GM18868 (cell line): ENCODE measurements at regions not wholly inside any gene's neighbourhood (a gene's known extent, or its start where the extent isn't known, plus 50 kb on each side); places are given as distances from the start of the nearest gene placed in this dataset.

Source experiments
- ATAC-seq: cut with Tn5 transposase; IDR thresholded peaks from one replicate; pipeline ENCODE4 v1.9.1; 2021; ENCODE audit warnings: mild to moderate bottlenecking, moderate library complexity; ENCODE audit not compliant: unreplicated experiment

DNA sequence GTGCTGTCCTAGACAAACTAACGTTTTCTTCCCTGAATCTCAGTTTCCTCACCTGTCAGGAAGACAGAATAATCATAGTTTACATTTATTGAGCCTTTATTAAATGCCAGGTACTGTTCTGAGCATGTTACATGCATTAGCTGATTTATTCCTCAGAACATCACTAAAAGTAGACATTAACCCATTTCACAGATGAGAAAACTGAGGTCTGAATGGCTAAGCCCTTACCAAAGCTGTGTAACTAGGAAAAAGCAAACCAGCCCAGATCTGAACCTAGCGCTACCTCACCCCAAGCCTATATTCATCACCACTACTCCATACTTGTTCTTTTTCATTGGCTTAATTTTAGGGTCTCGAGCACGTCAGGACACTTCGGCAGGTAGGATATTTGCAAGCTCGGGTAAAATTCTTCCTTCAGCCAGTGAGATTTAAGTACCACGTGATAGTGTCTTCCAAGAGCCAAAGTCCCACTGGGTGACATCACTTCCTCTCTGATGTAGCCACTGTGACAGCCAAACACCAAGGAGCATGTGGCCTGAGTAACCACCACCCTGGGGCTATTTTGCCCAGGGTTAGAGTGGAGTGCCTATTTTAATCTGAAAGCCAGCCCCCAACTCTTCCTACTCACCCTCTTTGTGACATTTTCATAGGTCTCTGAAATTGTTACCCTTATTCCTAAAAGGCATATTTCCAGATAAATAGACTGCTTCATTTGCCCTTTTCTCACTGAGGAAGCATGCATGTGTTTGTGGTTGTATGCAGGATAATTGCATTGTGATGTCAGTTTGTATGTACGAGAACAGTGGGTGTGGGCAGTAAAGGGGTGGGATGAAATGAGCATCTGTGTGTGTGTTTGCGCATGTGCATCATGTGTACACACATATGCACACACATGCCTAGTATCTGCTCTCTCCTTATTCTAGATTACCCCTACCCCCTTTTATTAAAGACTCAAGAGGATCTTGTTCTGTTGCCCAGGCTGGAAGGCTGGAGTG lies 62.2 kb upstream of the WSCD2 start:
- no peak for ATAC-seq

DNA sequence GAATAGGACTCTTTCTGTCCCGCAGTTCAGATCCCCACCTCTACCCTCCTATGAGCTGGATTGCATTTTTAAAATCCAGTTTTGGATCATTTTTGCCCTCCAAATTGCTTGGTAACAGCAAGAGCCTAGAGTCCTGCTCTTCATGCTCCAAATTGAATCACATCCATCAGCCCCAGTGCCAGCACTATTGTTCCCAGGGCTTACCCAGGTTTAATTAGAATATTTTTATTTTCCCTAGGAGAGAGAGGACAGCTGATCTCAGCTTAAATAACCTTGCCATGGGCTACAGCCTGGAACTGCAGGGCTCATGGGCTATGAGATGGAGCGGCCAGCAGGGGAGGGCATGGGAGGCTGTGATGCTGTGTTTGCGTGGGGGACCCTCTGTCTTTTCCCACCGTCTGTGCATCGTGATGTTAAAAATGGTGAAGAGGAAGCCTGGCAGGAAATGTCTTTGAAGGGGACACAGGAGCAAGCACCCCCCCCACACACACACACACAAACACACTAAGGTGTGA lies 59.4 kb upstream of the WSCD2 start:
- ATAC-seq, result no peak

DNA sequence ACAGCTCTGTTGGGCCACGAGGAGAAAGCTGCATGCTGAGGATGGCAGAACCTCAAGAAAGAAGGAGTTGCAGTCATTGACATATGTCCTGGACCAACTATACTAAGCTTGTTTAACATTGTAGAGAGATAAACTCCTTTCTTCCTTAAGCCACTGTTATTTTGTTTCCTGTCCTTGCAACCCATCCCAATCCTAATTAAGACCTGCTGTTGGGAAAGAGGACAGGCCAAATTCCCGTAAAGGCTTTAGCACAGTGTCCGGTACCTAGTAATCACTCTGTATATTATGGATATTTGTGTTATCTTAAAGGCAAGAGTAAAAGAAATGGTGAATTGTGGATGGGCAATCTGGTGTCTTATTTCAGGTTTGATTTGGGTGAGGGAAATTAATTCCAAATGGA lies 53.5 kb upstream of the WSCD2 start:
- ATAC-seq, result no peak

DNA sequence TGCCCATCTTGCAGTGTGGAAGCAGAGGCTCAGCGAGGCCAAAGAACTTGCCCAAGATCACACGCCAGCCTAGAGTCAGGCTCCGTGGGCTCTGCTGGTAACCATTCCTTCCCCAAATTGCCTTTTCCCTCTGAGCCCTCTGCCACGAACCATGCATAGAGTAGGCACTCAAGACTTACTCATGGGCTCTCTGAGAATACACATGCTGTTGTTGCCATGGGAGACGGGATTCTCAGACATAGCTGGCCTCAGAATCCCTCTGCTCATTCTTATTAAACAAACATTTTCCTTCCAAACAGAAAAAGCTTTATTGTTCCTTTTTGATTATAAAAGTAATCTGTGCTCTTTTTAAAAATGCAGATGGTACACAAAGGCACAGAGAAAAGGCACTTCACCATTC lies 52.5 kb upstream of the WSCD2 start:
- ATAC-seq, result no peak

DNA sequence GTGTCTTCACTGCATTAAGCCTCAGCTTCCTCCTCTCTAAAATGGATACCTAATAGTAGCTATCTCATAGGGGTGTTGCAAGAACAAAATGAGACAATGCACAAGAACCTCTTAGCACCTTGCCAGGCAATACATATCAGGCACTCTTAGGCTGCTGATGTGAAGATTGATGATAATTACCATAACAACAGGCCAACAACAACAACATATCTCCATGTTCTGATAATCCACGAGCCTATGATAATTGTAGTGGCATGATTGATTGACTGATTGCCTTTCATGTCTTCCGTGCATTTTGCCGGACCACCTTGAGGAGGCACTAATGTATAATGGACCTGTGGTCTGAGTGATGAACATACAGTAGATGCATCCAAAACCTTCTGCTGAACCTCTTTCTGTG lies 50.7 kb upstream of the WSCD2 start:
- ATAC-seq, result no peak
